ENCODE measurements at regions not wholly inside any gene's neighbourhood (a gene's known extent, or its start where the extent isn't known, plus 50 kb on each side); places are given as distances from the start of the nearest gene placed in this dataset.

DNA sequence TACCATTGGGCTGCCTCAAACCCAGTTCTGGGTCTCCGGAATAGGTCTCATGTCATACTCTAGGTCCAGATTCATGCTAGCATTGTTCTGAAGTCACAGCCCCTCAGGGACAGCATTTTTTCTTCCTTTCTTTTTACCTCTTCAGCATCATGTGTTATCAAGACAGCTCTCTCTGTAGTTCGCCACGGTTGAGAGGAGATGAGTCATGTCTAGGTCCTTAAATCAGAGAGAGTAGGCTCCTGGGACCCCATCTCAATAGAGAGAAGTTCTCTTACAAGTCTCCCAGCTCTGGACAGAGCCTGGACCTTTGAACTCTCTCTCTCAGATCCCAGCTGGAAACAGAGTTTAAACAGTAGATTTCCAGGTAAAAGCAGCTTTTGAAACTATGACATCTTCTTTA, 332.4 kb upstream of the CD180 start:
- Histone ChIP-seq H3K27ac (no peak overlapping the region), H3K4me3 (no peak overlapping the region)

DNA sequence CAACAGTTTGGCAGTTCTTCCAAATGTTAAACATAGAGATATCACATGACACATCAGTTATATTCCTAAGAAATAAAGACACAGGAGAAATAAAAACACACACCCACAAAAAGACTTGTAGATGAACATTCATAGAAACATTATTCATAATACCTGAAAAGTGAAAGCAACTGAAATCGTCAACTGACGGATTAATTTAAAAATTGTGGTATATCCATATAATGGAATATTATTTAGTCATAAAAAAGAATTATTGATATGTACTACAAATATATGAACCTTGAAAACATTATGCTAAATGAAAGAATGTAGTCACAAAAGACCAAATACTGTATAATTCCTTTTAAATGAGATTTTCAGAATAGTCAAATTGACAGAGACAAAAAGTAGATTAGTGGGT, 330.2 kb upstream of the CD180 start:
- no peak overlapping the region for H3K4me3 ChIP-seq

DNA sequence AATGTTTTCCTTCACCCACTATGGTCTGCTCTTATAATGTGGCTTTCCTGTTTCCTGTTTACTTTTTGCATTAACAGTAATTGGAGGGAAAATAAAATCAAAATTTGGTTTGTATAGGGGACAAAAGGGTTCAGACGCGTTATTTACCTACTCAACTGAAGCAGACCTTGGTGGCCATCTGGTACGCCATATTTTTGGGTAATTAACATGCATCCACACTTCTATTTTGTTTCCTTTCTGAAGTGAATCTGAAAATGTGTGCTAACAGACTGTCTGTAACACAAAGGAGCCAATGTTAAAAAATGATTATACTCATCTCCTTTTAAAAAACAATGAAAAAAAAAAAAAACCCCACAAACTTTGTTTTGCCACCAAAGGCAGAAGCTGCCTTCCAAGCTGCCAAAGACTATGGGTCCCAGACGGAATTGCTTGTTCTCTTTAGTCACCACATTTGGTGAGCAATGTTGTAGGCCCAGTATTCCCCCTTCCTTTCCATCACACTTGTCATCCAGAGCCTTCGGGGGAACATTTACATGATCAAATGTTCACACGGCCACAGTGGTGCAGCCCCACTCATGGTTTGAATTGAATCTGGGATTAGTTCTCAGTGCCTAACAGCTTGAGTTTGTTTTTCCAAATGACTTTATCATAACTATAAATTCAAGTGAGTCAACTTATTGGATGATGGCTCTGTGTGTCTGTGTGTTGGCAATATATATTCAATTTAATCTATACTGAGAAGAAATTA, 323.7 kb upstream of the CD180 start:
- no peak overlapping the region for H3K27ac ChIP-seq
- no peak overlapping the region for H3K4me3 ChIP-seq

More for the DNA sequence above, 330.2 kb upstream of the CD180 start:
- no peak overlapping the region for H3K27ac ChIP-seq

DNA sequence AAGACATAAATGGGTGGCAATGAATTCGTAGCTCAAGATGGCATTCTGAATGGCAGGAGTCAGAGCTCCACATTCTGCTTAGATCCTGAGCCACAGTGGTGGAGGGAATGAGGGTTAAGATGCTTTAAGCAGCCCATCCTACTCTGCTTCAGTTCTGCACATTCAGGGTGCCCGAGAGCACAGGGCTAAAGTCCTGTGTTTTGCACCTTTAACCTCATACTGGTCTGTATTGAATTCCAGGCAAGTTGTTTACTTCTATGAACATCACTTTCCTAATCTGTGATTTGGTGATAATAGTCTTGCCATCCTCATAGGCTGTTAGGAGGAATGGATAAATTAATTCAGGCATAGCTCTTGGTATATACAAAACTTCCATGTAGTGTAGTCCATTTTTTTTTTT, 321.6 kb upstream of the CD180 start:
- Histone ChIP-seq H3K27ac (no peak overlapping the region), H3K4me3 (no peak overlapping the region)

DNA sequence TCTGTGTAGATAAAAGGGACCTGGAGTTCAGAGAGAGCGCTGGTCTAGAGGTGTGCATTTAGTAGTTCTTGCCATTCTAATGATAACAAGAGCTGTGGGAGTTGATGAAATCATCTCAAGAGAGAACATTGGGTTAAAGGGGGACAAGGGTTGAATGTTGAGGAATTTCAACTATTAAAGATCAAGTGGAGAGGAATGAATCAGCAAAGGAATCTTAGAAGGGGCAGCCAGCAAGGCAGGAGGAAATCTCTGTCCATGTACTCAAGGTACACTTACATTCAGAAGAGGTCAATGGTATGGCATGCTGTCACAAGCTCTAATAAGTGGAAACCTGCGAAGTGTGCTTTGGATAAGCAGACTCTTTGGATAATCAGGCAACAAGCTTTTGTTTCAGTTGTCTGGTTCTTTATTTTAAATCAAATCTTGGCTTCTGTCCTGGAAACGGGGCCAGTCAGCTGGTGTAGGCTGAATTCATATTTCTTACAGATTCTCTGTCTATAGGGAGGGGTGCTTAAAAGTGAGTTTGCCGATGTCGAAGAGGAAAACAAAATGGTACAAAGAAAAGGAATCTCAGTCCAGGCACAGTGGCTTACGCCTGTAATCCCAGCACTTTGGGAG, 320.5 kb upstream of the CD180 start:
- Histone ChIP-seq H3K4me3 (no peak overlapping the region), H3K27ac (no peak overlapping the region)

DNA sequence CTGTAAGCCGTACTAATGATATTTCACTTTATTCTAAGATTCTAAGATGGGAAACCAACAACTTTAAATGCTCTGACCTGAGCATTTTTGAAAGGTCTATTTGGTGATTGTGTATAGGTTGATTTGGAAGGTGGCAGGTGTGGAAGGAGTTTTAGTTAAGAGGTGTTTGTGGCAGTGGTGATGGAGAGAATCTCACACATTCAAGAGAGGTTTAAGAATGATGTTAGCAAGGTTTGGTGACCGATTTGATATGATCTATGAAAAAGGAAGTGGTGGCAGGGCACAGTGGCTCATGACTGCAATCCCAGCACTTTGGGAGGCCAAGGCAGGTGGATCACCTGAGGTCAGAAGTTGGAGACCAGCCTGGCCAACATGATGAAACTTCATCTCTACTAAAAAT, 319.2 kb upstream of the CD180 start:
- H3K27ac ChIP-seq: peak overlapping the region in 1 of 21 experiments; percentile 66
- H3K4me3 ChIP-seq: no peak overlapping the region

DNA sequence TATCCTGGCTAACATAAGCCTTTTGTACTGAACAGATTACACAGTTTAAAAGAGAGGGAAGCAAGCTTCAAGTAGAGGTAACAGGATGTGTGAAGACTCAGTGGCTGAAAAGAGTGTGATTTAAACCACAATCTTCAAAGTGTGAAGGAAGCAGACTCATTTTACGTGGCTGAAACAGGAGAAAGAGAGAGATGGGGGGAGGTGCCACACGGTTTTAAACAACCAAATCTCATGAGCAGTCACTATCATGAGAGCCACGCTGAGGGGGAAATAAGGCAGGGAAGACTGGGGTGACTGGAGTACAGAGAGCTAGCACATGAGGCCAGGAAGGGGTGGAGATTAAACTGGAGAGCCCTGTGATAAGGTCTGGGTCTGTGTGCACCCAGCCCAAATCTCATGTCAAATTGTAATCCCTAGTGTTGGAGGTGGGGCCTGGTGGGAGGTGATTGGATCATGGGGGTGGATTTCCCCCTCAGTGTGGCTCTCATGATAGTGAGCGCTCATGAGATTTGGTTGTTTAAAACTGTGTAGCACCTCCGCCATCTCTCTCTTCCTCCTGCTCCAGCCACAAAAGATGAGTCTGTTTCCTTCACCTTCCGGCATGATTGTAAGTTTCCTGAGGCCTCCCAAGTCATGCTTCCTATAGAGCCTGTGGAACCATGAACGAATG, 318.6 kb upstream of the CD180 start:
- no peak overlapping the region for H3K4me3 ChIP-seq
- H3K27ac ChIP-seq: peak overlapping the region in 1 of 21 experiments; percentile 66

DNA sequence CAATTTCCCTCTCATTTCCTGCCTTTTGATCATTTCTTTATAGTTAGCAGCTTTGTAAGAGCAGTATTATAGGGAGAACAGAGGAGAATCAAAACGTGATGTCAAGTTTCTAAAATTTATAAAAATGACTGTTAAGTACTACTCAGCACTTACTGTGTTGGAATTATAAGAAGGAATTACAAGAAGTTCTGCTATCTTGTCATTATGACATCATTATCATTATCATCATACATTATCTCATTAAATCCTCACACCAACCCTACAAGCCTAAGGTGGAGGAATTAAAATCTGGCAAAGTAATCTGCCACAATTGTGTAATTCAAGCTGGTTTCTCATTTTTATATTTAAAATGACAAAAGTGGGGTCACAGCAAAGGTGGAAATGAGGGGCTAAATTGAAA, 316.2 kb upstream of the CD180 start:
- Histone ChIP-seq H3K4me3 (no peak overlapping the region), H3K27ac (no peak overlapping the region)

DNA sequence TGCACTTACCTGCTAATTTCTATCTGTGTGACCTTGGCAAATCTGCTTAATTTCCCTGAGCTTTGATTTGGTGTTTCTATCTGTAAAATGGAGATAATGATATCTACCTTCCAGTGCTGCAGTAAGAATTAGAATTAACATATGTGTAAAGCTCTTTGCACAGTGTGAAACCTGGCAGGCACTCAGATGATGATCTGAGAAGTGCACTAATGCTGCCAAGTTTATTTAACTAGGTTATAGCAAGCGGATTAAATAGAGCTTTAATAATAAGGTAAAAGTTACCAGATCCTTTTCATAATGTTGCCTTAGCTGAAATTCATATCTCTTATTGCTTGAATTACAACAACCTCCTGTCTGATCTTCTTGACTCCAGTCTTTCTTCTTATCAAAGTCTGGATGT, 315.3 kb upstream of the CD180 start:
- H3K4me3 ChIP-seq: no peak overlapping the region
- H3K27ac ChIP-seq: no peak overlapping the region

DNA sequence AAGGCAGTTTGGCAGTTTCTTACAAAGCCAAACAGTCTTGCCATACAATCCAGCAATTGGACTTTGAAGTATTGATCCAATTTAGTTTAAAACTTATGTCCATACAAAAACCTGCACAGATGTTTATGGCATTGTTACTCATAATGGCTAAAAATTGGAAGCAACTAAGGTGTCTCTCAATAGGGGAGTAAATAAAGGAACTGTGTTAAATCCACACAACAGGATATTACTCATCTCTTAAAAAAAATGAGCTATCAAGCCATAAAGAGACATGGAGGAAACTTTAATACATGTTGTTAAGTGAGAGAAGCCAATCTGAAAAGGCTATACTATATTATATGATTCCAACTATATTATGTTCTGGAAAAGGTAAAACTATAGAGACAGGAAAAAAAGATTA, 313.6 kb upstream of the CD180 start:
- Histone ChIP-seq H3K27ac (no peak overlapping the region), H3K4me3 (no peak overlapping the region)

DNA sequence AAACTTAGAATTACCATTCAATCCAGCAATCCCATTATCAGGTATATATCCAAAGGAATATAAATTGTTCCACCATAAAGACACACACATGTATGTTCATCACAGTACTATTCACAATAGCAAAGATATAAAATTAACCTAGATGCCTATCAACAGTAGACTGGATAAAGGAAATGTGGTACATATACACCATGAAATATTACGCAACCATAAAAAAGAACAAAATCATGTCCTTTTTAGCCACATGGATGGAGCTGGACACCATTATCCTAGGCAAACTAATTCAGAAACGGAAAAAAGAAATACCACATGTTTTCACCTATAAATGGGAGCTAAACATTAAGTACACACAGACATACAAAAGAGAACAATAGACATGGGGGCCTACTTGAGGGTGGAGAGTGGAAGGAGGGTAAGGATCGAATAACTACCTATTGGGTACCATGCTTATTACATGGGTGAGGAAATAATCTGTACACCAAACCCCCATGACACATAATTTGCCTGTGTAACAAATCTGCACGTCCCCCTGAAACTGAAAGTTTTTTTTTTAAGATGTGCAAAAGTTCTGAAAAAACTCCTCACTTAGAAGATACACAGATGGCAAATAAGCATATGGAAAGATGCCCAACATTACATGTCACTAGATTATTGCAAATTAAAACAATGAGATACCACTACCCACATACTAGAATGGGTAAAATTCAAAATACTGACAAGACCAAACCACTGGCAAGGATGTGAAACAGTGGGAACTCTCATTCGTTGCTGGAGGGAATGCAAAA, 313.0 kb upstream of the CD180 start:
- Histone ChIP-seq H3K4me3 (no peak overlapping the region), H3K27ac (no peak overlapping the region)

DNA sequence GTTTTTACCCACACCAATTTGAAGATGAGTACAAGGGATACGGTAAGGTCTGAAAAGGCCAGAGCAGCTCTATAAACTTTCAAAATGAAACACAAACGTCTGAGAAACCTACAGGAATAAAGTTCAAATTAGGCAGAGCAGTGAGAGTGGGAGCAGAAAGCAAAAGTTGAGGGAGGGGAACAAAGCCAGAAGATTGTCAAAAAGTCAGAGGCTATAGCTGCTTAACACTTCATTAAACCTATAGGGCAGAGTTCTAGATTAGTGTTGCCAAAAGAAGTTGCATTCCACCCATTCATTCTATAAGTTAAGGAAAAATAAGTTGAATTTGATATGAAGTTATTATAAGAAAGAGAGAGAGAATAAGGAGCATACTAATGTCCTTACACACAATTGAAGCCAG, 309.6 kb upstream of the CD180 start:
- Histone ChIP-seq H3K27ac (no peak overlapping the region), H3K4me3 (no peak overlapping the region)

DNA sequence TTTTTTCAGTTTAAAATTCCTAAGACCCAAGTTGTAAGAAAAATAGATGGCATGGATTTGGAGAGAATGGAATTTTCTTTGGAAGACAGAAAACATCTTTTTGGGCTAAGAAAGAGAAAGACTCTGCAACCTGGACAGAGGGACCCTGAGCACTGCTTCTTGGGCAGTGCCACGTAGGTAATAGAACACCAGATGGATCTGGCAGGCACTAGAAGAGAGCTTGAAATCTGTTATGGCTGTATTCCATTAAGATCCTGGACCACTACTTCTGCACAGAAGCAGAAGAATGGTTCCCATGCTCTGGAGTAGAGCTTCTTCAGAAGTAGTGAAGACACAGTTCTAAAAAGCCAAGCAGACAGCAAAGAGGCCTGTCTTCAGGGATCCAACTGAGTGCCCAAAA, 306.4 kb upstream of the CD180 start:
- Histone ChIP-seq H3K27ac (no peak overlapping the region), H3K4me3 (no peak overlapping the region)

DNA sequence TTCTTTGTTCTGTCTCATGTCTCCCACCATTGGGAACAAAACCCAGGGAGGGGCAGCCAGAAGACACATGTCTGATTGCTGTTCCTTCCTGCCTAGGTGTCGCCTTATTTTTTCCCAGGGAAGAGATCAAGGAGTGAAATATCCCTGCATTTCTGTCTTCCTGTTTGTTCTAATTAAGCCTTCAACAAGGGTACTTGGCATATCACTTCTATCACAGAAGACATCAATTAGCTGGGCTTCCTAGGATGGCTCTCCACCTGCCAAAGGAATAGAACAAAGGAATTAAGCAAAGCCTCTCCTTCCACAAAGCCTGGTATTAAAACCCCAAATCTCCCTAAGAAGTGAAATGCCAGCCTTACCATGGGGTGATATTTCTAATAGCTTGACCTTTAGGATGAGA, 299.5 kb upstream of the CD180 start:
- H3K27ac ChIP-seq: no peak overlapping the region
- H3K4me3 ChIP-seq: no peak overlapping the region

DNA sequence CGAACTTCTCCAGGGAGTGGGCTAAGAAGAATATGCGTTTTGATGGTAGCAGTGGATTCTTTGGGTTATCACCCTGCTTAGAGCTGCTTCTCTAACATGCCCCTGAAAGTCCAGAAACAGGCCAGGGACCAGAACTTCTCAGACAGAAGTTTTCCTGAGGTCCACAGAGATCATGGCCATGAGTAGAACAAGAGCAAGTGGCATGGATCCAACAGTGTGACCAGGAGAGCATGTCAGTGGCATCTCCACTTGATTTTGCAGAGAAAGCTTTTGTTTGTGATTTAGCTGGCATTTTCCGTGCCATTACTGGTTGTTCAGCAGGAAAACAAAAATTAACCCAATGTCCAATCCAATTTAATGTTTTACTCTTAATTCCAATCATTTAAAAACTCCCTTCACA, 298.5 kb upstream of the CD180 start:
- H3K27ac ChIP-seq: peak overlapping the region in 1 of 21 experiments; percentile 18
- no peak overlapping the region for H3K4me3 ChIP-seq

DNA sequence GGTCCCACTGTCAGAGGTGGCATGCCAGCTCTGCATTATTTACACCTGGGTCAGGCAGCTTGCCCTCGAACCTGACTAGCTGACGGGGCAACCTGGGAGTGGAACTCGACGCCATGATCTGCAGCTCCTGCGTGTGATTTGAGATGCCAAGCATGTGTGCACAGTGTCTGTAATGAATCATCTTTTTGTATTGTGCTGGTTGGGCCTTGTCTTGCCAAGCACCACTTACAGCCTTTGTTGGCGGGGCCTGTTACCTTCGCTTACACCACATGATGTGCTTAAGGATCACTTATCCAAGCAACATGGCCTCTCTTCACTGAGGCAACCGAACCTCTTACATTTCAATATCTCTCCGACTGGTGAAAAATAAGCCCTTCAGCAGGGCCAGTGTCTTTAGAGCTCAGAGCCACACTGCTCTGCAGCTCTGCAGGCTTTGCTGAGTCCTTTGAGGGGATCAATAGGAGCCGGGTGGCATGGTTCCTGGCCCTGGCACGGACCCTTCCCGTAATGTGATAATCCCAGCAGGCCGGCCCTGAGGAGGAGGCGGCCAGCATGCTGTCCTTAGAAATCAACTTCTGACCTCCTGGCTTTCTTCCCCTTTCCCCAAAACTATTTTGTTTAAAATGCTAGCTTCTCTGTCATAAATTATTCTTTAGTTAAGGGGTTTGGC, 297.7 kb upstream of the CD180 start:
- Histone ChIP-seq H3K4me3 (no peak overlapping the region), H3K27ac (peak overlapping the region in 2 of 21 experiments; percentile 5 to 22)

DNA sequence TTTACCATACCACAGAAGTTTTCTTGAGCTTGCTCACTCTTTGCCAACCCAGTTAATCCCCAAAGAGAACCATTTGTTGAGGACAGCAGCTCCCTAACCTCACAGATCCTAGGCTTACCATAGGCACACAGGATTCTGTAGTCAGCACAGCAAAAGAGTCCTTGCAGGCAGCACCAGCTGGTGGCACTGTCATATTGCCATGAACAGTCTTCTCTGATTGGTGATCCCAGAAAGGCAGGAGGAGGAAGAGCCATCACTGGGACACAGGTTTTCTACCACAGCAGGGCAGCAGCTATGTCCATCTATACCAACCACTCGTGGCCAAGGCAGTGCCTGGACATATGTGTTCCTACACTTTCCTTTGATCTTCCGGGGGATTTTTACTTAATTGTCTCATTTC, 297.1 kb upstream of the CD180 start:
- H3K4me3 ChIP-seq: no peak overlapping the region

DNA sequence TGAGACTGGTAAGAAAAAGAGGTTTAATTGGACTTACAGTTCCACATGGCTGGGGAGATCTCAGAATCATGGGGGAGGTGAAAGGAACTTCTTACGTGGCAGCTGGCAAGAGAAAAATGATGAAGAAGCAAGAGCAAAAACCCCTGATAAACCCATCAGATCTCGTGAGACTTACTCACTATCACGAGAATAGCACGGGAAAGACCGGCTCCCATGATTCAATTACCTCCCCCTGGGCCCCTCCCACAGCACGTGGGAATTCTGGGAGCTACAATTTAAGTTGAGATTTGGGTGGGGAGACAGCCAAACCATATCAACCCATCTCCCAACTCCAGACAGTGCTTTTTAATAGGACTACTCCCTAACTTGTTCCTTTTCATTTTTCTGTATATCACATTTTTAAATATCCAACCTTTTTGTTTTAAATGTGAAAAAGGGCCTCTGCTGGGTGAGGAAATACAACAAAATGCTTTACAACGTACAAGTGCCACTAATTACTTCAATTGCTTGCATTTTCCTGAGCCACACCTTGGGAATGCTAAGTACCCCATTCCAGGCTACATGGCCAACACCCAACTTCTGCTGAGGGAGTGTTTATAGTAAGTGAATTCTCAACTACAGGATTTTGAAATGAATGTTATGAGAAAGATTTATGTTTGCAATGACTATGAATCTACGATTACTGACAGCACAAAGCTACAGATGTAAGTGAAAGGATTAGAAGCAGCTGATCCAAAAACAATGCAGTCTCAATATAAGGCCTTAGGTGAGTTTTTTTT, 294.1 kb upstream of the CD180 start:
- no peak overlapping the region for H3K4me3 ChIP-seq
- H3K27ac ChIP-seq: no peak overlapping the region

More for the DNA sequence above, 297.1 kb upstream of the CD180 start:
- H3K27ac ChIP-seq: no peak overlapping the region

DNA sequence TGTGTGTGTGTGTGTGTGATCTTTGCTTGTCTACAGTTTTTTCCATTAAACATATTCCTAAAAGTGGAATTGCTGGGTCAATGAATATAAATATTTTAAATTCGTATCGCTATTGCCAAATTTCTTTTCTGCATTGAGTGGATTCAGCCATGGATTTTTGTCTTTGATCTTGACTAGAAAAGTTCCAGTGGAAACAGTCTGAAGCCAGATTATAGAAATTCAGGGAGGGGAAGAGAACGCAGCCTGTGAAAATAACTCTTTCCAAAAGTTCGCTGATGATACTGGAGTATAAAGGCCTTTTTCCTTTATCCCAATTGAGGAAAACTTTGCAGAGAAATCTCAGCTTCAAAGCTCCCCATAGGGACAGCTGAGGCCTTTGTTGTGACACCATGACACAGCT, 292.3 kb upstream of the CD180 start:
- H3K27ac ChIP-seq: no peak overlapping the region
- no peak overlapping the region for H3K4me3 ChIP-seq

All from skin epidermis (tissue), 12 donors.